HepG2 (cell line): ENCODE measurements at regions not wholly inside any gene's neighbourhood (a gene's known extent, or its start where the extent isn't known, plus 50 kb on each side); places are given as distances from the start of the nearest gene placed in this dataset.

Experiments used
- ASH2L ChIP-seq: fragments of 300-600, 200-600 bp; sonication (generic); IDR thresholded peaks from 2 replicates; pipeline ENCODE4 v1.7.0; 2017; ENCODE audit warnings: low read depth, mild to moderate bottlenecking, moderate library complexity, mixed read lengths, low read length; ENCODE audit not compliant: insufficient read length
- ATF7 ChIP-seq, 2 experiments: fragments of 450-650 bp in 1 of 2; sonication (generic) in 1 of 2; formaldehyde crosslinking in 1 of 2; IDR thresholded peaks; 2 replicates each; pipeline versions ENCODE4 v1.4.0 to v1.6.1; 2016 to 2020; ENCODE audit warnings: antibody characterized with exemption in 1 of 2, mild to moderate bottlenecking in 1 of 2, missing genetic modification reagents in 1 of 2
- BCLAF1 ChIP-seq: fragments of 450-650 bp; IDR thresholded peaks from 2 replicates; pipeline ENCODE4 v1.6.1; 2017; ENCODE audit warnings: mild to moderate bottlenecking
- CEBPB ChIP-seq: IDR thresholded peaks from 2 replicates; pipeline ENCODE4 v1.6.1; 2011; ENCODE audit warnings: low read depth, low read length, improper control_type of control experiment, borderline replicate concordance
- IRF1 ChIP-seq: sonication (generic); formaldehyde crosslinking; IDR thresholded peaks from 2 replicates; pipeline ENCODE4 v1.4.0; 2020; ENCODE audit warnings: low read depth, mild to moderate bottlenecking, missing genetic modification reagents
- NFE2L2 ChIP-seq: fragments of 150-350 bp; IDR thresholded peaks from 2 replicates; pipeline ENCODE4 v1.6.1; 2014; ENCODE audit warnings: low read length
- ZNF709 ChIP-seq: sonication (generic); formaldehyde crosslinking; IDR thresholded peaks from 2 replicates; pipeline ENCODE4 v1.5.0; 2020; ENCODE audit warnings: mild to moderate bottlenecking, missing genetic modification reagents

GRCh38 chr12:104834607-104835006 lies 123.5 kb downstream of the SLC41A2 start:
- TF ChIP-seq ZNF709 (CRISPR knock-in tag): no peak
- TF ChIP-seq BCLAF1: no peak
- TF ChIP-seq ATF7 (IDR thresholded peaks at IDR 0.05): no peak
- no peak for TF ChIP-seq ATF7 (CRISPR knock-in tag; IDR thresholded peaks at IDR 0.05)
- TF ChIP-seq IRF1 (CRISPR knock-in tag): no peak
- no peak for TF ChIP-seq NFE2L2
- TF ChIP-seq CEBPB: no peak
- no peak for TF ChIP-seq ASH2L
